Neuron (in vitro differentiated cells): ENCODE measurements at regions not wholly inside any gene's neighbourhood (a gene's known extent, or its start where the extent isn't known, plus 50 kb on each side); places are given as distances from the start of the nearest gene placed in this dataset.
"Not testable (repeated sequence)": the region's sequence is repeated elsewhere in the genome, so short reads cannot be mapped to it uniquely, and the experiment has no call there.

ENCODE experiments used
- H2AFZ ChIP-seq: one replicate; pipeline ENCODE4 v1.6.1; 2013; ENCODE audit warnings: low read depth, mild to moderate bottlenecking, inconsistent platforms, low read length, moderate library complexity
- H3K27me3 ChIP-seq: one replicate; pipeline ENCODE4 v1.6.1; 2013; ENCODE audit warnings: low read length; ENCODE audit not compliant: insufficient read depth
- H3K36me3 ChIP-seq: one replicate; pipeline ENCODE4 v1.6.1; 2013; ENCODE audit warnings: low read length; ENCODE audit not compliant: insufficient read depth
- H3K4me1 ChIP-seq: one replicate; pipeline ENCODE4 v1.6.1; 2013; ENCODE audit warnings: low read length; ENCODE audit not compliant: insufficient read depth
- H3K4me3 ChIP-seq: 2 replicates; pipeline ENCODE4 v1.5.1; 2013; ENCODE audit warnings: mild to moderate bottlenecking, low read length, moderate library complexity
- H3K9me3 ChIP-seq: one replicate; pipeline ENCODE4 v1.6.1; 2013; ENCODE audit warnings: low read length

DNA sequence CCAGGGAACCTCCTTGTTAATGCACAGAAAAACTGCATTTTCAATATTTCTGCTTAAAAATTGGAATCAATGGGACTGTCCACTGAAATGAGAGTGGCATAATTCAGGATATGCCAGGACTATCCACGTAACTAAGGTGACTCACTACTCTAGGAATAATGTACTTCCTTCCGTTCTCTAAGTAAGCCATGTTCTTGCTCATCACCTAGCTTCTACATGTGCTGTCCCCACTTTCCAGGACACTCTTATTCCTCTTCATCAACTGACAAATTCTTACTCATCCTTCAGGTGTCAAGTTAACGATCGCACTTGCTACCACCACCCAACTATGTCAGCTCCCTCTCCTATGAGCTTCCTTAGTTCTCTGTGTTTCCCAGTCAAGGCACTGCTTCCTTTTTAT lies 342.8 kb upstream of the F9 start:
- peaks cover 8% of the 10 kb centered on the region for H3K4me1 ChIP-seq
- H3K27me3 ChIP-seq = no peaks in the 10 kb centered on the region
- no peak overlapping the region for H3K4me3 ChIP-seq
- no peak overlapping the region for H2AFZ ChIP-seq
- no peaks in the 10 kb centered on the region for H3K36me3 ChIP-seq
- no peaks in the 10 kb centered on the region for H3K9me3 ChIP-seq

DNA sequence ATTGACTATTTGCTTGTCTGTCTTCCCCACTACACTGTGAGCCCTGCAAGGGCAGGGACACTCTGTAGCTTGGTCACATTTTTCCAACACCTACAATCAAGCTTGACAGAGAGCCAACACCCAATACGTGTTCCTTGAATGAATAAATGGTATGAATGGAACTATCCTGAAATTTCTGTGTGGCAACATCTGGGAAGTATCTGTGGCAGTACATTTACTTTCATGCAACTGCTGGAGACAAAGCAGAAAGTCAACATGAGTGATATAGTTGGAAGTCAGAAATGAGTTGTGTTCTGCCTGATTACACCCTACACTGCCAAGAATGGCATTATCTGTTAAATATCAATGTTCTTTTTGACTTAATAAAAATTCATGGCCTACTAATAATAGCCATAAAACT lies 343.5 kb upstream of the F9 start:
- Histone ChIP-seq H2AFZ (no peak overlapping the region), H3K27me3 (no peaks in the 10 kb centered on the region), H3K4me3 (no peak overlapping the region), H3K4me1 (peaks cover 8% of the 10 kb centered on the region), H3K9me3 (no peaks in the 10 kb centered on the region), H3K36me3 (no peaks in the 10 kb centered on the region)

DNA sequence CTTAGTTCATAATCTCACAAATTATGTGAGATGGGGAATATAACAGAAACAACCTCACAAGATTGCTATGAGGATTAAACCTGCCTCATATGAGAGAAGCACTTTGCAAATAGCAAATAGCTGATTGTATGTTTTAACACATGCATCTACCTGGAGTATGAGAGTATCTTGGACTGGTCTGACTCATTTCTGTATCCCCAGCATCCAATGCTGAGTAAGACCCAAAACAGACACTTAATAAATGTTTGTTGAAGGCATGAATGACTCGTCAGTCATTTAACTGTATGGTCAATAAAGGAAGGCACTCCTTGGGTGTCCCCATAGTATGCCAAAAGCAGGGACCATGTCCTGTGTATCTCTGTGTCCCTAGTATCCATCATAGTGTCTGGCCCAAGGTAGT lies 350.9 kb upstream of the F9 start:
- no peaks in the 10 kb centered on the region for H3K36me3 ChIP-seq
- H2AFZ ChIP-seq = no peak overlapping the region
- no peak overlapping the region for H3K4me3 ChIP-seq
- no peaks in the 10 kb centered on the region for H3K4me1 ChIP-seq
- no peaks in the 10 kb centered on the region for H3K9me3 ChIP-seq
- no peaks in the 10 kb centered on the region for H3K27me3 ChIP-seq

DNA sequence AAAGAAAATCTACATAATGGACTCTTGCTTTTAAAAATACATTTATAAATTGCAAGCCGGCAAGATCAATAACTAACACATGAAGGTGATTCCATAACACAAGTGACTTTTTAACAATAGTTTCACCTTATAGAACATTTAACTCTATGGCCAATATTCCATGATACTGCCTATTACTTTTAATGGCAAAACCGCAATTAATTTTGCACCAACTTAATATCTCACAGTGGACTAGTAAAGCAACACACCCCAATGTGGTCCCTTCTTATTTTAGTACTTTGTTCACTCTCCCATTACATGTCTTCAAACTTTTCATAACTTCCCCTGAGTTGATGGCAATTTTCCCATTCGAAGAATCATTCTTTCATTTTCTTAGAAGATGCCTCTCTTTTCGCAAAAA lies 351.6 kb upstream of the F9 start:
- Histone ChIP-seq H3K36me3 (no peaks in the 10 kb centered on the region), H3K9me3 (no peaks in the 10 kb centered on the region), H3K27me3 (no peaks in the 10 kb centered on the region), H3K4me1 (no peaks in the 10 kb centered on the region), H2AFZ (no peak overlapping the region), H3K4me3 (no peak overlapping the region)

DNA sequence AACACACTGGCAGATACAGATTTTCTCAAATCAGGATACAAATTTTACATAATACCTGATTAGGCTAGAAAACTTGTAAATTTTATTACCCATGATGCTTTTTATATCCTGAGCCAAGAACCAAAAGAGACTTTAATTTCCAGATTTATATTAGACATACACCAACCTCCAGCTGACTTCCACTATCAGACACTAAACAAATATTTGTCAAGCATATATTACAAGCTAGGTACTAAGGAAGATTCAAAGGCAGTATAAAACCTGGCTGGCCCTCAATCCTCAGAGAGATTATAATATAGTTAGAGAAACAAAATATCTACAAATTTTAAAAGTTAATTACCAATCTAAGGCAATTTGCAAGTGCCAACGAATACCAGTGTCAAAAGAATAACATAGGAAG lies 357.8 kb upstream of the F9 start:
- Histone ChIP-seq H3K4me1 (no peaks in the 10 kb centered on the region), H3K27me3 (no peaks in the 10 kb centered on the region), H3K9me3 (no peaks in the 10 kb centered on the region), H2AFZ (no peak overlapping the region), H3K4me3 (no peak overlapping the region), H3K36me3 (no peaks in the 10 kb centered on the region)

DNA sequence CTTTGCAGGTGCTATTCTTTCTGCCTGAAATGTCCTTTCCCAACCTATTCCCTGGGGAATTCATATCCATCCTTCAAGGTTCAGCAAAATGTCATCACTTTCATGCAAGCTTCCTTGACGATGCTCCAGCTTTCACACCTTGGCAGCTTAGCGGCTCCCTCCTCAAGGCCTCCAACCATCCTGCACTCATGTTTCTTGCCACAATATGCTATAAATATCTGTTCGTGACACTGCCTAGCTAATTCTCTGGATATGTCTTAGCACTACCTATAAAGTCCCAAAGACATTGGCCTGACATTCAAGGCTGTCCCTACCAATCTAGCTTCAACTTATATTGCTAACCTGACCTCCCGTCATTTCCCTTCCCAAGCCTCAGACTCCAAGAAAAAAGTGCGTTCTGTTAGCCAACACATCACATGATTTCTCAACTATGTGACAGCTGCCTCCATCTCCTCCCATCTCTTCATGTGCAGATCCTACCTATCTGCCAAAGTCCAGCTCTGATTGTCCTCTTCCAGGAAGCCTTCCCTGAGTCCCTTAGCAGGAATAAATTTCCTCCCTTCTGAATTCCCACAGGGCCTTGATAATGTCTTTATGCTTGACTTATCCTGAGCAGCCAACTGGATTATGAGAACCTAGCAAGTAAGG lies 359.9 kb upstream of the F9 start:
- H2AFZ ChIP-seq = no peak overlapping the region
- H3K36me3 ChIP-seq = no peaks in the 10 kb centered on the region
- no peaks in the 10 kb centered on the region for H3K4me1 ChIP-seq
- no peaks in the 10 kb centered on the region for H3K9me3 ChIP-seq
- no peaks in the 10 kb centered on the region for H3K27me3 ChIP-seq
- H3K4me3 ChIP-seq = no peak overlapping the region

DNA sequence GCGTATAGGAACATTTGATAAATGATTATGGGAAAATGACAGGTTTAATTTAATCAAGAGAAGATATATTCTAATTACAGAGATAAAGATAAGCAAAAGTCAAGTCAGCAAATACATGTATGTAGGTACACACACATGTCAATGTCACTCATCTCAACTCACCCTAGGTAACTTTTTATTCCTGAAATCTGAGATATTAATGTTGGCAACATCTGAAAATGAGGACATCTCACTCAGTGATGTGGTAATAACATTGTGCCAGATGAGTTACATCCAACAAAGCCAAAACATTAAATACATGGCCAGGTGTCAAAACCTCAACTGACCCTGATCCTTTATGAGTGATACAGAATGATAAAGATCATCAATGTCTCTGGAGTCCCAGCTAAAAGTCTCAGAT lies 363.3 kb upstream of the F9 start:
- H3K4me1 ChIP-seq = no peaks in the 10 kb centered on the region

DNA sequence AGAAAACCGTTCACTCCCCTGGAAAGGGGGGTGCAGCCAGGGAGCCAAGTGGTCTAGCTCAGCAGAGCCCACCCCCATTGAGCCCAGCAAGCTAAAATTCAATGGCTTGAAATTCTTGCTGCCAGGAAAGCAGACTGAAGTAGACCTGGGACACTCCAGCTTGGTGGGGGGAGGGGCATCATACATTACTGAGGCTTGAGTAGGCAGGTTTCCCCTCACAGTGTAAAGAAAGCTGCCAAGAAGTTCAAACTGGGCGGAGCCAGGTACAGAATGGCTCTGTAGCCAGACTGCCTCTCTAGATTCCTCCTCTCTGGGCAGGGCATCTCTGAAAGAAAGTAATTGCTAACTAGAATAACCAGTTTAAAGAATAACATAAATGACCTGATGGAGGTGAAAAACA lies 372.3 kb upstream of the F9 start:
- H3K36me3 ChIP-seq = no peaks in the 10 kb centered on the region
- no peaks in the 10 kb centered on the region for H3K9me3 ChIP-seq
- H3K27me3 ChIP-seq = no peaks in the 10 kb centered on the region
- no peak overlapping the region for H2AFZ ChIP-seq
- H3K4me1 ChIP-seq = no peaks in the 10 kb centered on the region
- H3K4me3 ChIP-seq = no peak overlapping the region

More for the DNA sequence above, 363.3 kb upstream of the F9 start:
- no peaks in the 10 kb centered on the region for H3K9me3 ChIP-seq
- no peak overlapping the region for H2AFZ ChIP-seq
- no peaks in the 10 kb centered on the region for H3K36me3 ChIP-seq
- no peaks in the 10 kb centered on the region for H3K27me3 ChIP-seq
- no peak overlapping the region for H3K4me3 ChIP-seq

DNA sequence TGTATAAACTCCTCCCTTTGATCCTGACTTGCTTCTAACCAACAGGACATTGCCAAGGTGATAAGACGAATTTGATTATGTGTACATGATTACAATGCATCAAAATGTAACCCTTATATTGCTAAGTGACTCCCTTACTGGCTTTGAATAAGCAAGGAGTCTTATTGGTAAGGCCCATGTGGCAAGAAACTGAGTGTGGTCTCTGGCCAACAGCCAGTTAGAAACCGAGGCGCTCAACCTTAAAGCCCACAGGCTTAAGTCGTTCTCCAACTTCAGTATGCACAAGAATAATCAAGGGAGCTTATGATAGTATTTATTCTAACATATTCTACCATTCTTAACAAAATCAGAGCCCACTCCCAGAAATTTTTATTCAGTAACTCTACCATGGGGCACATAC lies 374.2 kb upstream of the F9 start:
- H3K27me3 ChIP-seq = no peaks in the 10 kb centered on the region
- no peak overlapping the region for H3K4me3 ChIP-seq
- H2AFZ ChIP-seq = no peak overlapping the region

DNA sequence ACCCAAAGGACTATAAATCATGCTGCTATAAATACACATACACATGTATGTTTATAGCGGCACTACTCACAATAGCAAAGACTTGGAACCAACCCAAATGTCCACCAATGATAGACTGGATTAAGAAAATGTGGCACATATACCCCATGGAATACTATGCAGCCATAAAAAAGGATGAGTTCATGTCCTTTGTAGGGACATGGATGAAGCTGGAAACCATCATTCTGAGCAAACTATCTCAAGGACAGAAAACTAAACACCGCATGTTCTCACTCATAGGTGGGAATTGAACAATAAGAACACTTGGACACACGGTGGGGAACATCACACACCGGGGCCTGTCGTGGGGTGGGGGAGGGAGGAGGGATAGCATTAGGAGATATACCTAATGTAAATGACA lies 383.9 kb upstream of the F9 start:
- H3K36me3 ChIP-seq, H3K27me3 ChIP-seq, H3K4me1 ChIP-seq, H3K9me3 ChIP-seq, H2AFZ ChIP-seq, H3K4me3 ChIP-seq: not testable (repeated sequence)

More for the DNA sequence above, 374.2 kb upstream of the F9 start:
- no peaks in the 10 kb centered on the region for H3K36me3 ChIP-seq
- H3K9me3 ChIP-seq = no peaks in the 10 kb centered on the region
- H3K4me1 ChIP-seq = no peaks in the 10 kb centered on the region

DNA sequence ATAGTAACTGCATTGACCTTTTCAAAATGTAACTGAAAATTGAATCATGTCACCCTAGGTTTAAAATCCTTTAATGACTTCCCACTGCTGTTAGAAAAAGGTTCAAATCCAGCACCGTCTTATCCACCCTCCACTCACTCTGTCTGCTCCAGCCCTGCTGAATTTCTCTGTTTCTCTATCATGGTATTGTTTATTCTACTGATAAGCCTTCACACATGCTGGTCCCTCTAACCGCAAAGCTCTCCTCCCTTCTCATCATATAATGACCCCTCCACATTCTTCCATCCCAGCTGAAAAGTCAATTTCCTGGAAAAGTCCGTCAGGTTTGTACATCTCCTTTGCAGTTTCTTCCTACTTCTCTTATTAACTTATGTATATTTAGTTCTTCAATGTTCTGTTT lies 389.2 kb upstream of the F9 start:
- Histone ChIP-seq H2AFZ (no peak overlapping the region), H3K27me3 (no peaks in the 10 kb centered on the region), H3K36me3 (no peaks in the 10 kb centered on the region), H3K4me1 (no peaks in the 10 kb centered on the region), H3K9me3 (no peaks in the 10 kb centered on the region), H3K4me3 (no peak overlapping the region)

DNA sequence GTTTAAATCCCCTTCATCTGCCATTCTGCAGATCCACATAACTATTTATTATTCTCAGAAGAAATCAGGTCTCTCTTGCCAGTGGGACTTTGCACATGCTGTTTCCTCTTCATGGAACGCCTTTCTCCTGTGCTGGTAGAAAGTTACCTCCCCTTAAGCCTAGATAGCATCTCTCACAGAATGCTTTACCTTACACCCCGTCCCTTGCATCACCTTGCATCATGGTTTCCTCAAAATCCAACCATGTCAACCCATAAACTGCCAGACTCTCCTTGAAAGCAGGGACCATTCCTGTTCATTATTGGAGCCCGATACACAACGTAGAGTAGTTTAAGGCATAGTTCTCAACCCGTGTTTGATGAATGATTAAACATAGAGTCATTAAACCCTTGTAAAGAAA lies 396.2 kb upstream of the F9 start:
- no peaks in the 10 kb centered on the region for H3K4me1 ChIP-seq
- no peaks in the 10 kb centered on the region for H3K36me3 ChIP-seq
- no peak overlapping the region for H3K4me3 ChIP-seq
- no peaks in the 10 kb centered on the region for H3K27me3 ChIP-seq
- no peaks in the 10 kb centered on the region for H3K9me3 ChIP-seq
- no peak overlapping the region for H2AFZ ChIP-seq

DNA sequence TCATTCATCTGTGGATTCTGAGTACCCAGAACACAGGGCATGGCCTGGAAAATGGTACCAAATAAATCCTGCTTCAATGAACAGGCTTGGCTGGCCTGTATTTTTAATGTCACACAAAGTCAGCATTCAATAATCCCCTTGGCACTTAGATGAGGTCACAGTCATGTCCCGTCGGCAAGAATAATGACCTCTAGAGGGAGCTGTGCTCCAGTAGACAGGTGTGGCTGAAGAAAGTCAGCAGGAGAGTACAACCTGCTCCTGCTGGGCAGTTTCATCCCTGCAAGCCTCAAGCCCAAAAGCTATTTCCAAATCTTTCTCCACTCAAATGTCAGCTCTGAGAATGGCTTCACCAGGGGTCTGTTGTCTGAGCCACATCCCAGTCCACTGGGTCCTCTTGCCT lies 404.0 kb upstream of the F9 start:
- Histone ChIP-seq H3K9me3 (no peaks in the 10 kb centered on the region), H3K4me3 (no peak overlapping the region), H2AFZ (no peak overlapping the region), H3K4me1 (peaks cover 8% of the 10 kb centered on the region), H3K27me3 (no peaks in the 10 kb centered on the region), H3K36me3 (no peaks in the 10 kb centered on the region)

DNA sequence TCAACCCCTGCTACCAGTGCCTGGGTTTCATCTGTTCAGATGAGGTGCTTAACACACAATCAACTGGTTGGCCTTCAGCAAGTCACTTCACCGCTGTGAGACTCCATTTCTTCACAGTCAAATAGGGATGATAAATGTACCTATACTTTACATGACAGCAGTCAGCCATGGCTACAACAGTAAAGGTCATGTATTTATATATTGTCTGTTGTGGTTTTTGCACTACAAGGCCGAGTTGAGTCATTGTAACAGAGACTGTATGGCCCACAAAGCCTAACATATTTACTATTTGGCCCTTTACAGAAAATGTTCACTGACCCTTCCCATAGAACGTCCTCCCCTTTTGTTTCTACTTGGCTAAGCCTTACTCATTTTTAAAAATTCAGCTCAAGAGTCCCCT lies 404.6 kb upstream of the F9 start:
- Histone ChIP-seq H3K9me3 (no peaks in the 10 kb centered on the region), H3K36me3 (no peaks in the 10 kb centered on the region), H3K27me3 (no peaks in the 10 kb centered on the region), H3K4me3 (no peak overlapping the region), H2AFZ (no peak overlapping the region), H3K4me1 (peaks cover 8% of the 10 kb centered on the region)
